Activated CD4-positive, alpha-beta T cell treated with anti-CD3 and anti-CD28 coated beads for 24 hours (primary cell): ENCODE measurements at regions not wholly inside any gene's neighbourhood (a gene's known extent, or its start where the extent isn't known, plus 50 kb on each side); places are given as distances from the start of the nearest gene placed in this dataset.

Experiments used
- DNase-seq, 2 donors: peaks; one replicate each; pipeline ENCODE4 v3.0.0-alpha.2; 2020; ENCODE audit warnings: low read depth in 2 of 2

DNA sequence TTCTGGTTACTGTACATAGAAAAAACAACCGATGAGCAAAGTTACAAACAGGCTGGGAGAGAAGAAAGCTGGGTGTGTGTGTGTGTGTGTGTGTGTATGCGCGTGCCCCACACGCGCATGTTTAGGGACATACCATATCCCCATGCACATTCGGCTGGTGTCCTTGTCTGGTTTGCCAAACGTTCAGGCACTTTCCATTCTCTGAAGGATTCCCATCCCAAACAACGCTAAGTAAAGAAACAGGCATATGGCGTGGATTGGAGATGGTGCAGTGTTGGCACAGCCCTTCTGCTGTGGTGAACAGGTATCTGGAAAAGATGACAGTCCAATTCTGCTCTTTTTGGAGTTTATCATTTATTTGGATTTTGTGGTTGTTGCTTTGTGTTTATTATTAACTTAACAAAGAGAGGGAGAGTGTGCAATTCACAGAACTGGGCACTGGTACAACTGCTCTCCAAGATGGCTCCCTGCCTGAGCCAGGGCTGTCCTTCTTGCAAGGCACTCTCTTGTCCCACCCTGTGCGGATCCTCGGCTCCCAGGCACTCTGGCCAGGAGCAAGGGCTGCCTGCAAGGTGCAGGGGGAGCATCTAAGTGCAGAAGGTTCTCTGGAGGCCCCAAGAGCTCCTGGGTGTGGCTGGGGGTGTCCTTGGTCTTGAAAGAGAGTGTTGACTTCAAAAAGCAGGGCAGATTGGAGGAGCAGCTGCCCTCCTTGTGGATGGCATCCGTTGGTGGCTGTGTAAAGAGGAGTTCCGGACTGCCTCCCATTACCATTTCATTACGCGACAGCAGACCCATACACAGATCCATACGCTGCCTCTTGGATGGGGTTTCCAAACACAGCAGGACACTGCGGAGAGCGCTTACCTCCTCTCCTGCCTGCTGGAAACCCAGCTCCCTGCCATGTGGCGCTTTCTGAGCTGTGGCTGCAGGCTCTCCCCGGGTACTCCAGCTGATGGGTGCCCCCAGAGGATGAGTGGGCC is 263.1 kb downstream of the ZNF536 start:
- DNase-seq, result no peak

GRCh38 chr19:30634131-30634830 is 262.1 kb downstream of the ZNF536 start:
- DNase-seq, result no peak

DNA sequence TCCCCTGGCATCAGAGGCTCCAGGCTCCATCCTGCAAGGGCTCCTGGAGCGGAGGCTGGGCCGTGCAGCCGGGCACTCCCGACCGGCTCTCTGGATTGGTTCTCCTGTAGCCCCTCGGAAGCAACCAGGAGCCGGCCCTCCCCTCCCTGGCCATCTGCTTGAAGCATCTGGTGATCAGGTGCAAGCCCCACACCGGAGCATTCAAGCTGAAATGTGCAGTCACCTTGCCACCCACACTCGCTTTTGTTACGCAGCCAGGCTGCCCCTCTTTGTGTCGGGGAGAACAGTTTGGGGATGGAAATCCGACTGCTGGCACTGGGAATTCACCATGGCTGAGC is 258.8 kb downstream of the ZNF536 start:
- no peak for DNase-seq

GRCh38 chr19:30630289-30631032 is 258.3 kb downstream of the ZNF536 start:
- DNase-seq, result no peak

DNA sequence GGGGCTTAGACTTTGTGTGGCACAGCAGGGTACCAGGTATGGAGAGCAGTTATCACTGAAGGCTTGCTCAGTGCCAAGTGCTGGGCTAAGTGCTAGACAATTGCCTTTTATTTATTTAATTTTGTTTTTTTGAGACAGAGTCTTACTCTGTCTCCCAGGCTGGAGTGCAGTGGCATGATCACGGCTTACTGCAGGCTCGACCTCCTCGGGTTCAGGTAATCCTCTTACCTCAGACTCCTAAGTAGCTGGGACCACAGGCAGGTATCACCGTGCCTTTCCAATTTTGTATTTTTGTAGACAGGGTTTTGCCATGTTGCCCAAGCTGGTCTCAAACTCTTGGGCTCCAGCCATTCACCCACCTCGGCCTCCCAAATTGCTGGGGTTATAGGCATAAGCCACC is 256.9 kb downstream of the ZNF536 start:
- no peak for DNase-seq

GRCh38 chr19:30626626-30626966 is 254.4 kb downstream of the ZNF536 start:
- DNase-seq, result no peak

DNA sequence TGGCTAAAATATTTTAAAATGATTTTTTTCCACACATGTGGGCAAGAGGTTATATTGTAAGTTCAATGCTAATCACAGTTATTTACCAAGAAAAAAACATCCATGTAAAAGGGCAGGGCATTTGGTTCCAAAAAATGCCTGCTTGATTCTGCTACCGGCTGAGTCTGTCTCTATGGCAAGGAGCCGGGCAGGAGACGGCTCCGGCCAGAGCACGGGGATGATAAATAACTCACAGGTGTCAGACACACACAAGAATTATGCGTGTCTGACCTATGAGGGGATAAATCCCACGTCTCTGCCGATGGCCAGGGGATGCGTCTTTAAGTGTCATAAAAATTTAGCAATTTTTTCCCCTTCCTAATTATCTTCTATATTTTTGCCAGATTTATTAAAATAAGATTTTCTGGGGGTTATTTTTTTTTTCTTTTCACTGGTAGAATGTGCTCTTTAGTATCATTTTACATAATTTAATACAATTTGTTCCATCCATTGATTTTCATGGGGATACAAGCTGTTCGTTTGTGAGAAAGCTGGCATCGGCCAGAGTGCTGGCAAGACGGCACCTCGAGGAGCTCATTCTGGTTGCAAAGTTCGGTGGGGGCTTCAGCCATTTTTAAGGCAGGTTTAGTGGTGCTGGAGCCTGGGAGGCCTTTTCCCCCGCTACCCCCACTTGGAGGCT is 253.9 kb downstream of the ZNF536 start:
- no peak for DNase-seq

DNA sequence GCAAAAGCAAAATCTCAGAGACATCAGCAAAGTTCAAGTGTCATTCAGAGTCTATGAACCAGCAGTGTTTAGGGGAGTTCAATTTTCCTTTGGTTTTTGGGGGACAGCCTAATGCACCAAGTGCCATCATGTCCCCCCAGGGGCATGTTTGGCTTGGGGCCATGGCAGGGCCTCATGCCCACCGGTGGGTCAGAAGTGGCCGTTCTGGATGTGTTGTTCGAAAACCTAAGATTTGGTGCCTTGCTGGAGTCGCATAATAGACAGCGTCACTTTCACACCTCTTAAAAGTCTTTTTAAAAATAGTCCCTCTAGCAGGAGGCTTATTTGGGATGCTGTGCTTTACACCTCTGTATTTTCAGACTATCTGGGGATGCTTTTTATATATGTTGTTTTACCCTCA is 250.1 kb downstream of the ZNF536 start:
- no peak for DNase-seq

GRCh38 chr19:30621326-30621920 is 249.2 kb downstream of the ZNF536 start:
- no peak for DNase-seq

- DNase-seq, result no peak
Observed at GRCh38 chr19:30620354-30620753, 248.2 kb downstream of the ZNF536 start.

DNA sequence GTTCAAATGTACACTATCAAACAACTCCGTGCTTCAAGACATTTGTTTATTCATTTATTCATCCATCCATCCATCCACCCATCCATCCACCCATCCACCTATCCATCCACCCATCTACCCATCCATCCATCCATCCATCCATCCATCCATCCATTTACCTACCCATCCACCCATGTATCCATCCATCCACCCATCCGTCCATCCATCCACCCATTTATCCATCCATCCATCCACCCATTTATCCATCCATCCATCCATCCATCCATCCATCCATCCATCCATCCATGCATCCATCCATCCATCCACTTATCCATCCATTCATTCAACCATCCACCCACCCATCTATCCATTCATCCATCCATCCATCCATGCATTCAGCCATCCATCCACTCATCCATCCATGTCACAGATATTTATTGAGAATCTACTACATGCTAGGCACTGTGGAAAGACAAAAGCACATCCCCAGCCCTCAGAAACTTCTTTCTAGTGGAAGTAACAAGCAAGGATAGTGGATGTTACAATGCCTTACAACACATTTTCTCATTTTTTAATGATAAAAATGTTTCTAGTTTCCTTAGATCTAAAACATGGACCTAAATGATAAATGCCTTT is 237.6 kb downstream of the ZNF536 start:
- DNase-seq, result no peak

DNA sequence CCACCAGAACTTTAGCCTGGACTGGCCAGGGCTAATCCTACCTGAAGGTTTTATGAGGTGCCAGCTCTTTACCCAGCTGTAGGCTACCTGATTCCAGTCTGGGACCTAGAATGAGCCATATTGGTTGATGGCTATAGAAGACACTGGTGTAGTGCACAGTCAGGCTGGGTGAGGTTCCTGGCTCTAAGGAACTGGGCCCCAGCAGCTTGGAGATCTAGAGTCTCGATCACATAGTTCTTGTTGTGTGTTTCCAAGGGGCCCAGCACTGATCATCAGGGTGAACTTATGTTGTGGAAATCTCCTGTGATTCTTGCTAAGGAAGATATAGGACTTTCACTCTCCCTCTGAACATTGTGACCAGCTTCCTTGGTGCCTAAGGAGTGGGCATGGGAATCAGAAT is 236.3 kb downstream of the ZNF536 start:
- no peak for DNase-seq
